OCI-LY1 (cell line): ENCODE measurements at regions not wholly inside any gene's neighbourhood (a gene's known extent, or its start where the extent isn't known, plus 50 kb on each side); places are given as distances from the start of the nearest gene placed in this dataset.

Experiments used
- EZH2 ChIP-seq: fragments of 200-600 bp; sonication (generic), shearing (Covaris generic); IDR thresholded peaks from 2 replicates; pipeline ENCODE4 v1.8.0; 2017; ENCODE audit warnings: borderline replicate concordance, mixed run types, mild to moderate bottlenecking, antibody characterized with exemption, low read length, moderate library complexity, mixed read lengths
- TF ChIP-seq, protein P1 (sequence below): fragments of 200-600 bp; sonication (generic), shearing (Covaris generic); IDR thresholded peaks from 2 replicates; pipeline ENCODE4 v1.5.1; 2017; ENCODE audit warnings: mild to moderate bottlenecking, antibody characterized with exemption, low read length, moderate library complexity, mixed read lengths

- no peak for TF ChIP-seq EZH2
- TF ChIP-seq, protein P1, sequence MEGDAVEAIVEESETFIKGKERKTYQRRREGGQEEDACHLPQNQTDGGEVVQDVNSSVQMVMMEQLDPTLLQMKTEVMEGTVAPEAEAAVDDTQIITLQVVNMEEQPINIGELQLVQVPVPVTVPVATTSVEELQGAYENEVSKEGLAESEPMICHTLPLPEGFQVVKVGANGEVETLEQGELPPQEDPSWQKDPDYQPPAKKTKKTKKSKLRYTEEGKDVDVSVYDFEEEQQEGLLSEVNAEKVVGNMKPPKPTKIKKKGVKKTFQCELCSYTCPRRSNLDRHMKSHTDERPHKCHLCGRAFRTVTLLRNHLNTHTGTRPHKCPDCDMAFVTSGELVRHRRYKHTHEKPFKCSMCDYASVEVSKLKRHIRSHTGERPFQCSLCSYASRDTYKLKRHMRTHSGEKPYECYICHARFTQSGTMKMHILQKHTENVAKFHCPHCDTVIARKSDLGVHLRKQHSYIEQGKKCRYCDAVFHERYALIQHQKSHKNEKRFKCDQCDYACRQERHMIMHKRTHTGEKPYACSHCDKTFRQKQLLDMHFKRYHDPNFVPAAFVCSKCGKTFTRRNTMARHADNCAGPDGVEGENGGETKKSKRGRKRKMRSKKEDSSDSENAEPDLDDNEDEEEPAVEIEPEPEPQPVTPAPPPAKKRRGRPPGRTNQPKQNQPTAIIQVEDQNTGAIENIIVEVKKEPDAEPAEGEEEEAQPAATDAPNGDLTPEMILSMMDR, result no peak
These were observed 953.9 kb downstream of the GBE1 start for GRCh38 chr3:80807577-80807976.
